Neuronal stem cell (in vitro differentiated cells): ENCODE measurements at regions not wholly inside any gene's neighbourhood (a gene's known extent, or its start where the extent isn't known, plus 50 kb on each side); places are given as distances from the start of the nearest gene placed in this dataset.

Experiments
- DNase-seq: peaks from one replicate; pipeline ENCODE4 v3.0.0-alpha.2; 2013; ENCODE audit warnings: low spot score
- H2AFZ ChIP-seq: one replicate; pipeline ENCODE4 v1.6.1; 2013; ENCODE audit warnings: mild to moderate bottlenecking, low read length, inconsistent platforms
- H2AK5ac ChIP-seq: 2 replicates; pipeline ENCODE4 v1.6.1; 2013; ENCODE audit warnings: low read depth, mild to moderate bottlenecking, inconsistent platforms, low read length, moderate library complexity, mixed read lengths
- H2BK120ac ChIP-seq: 2 replicates; pipeline ENCODE4 v1.6.1; 2013; ENCODE audit warnings: low read depth, mild to moderate bottlenecking, inconsistent platforms, low read length, moderate library complexity, mixed read lengths
- H2BK12ac ChIP-seq: one replicate; pipeline ENCODE4 v1.6.1; 2013; ENCODE audit warnings: low read length, inconsistent platforms
- H2BK15ac ChIP-seq: 2 replicates; pipeline ENCODE4 v1.6.1; 2013; ENCODE audit warnings: mild to moderate bottlenecking, low read length, inconsistent platforms, mixed read lengths
- H2BK5ac ChIP-seq: one replicate; pipeline ENCODE4 v1.6.1; 2013; ENCODE audit warnings: inconsistent platforms, mild to moderate bottlenecking, low read length, moderate library complexity
- H3K14ac ChIP-seq: one replicate; pipeline ENCODE4 v1.6.1; 2013; ENCODE audit warnings: low read length, inconsistent platforms
- H3K18ac ChIP-seq: 2 replicates; pipeline ENCODE4 v1.6.1; 2013; ENCODE audit warnings: low read length, inconsistent platforms
- H3K23ac ChIP-seq: 2 replicates; pipeline ENCODE4 v1.6.1; 2013; ENCODE audit warnings: low read depth, mild to moderate bottlenecking, mixed read lengths, low read length, inconsistent platforms; ENCODE audit not compliant: poor library complexity
- H3K27ac ChIP-seq: replicated peaks from 3 replicates; pipeline ENCODE4 v1.5.1; 2013; ENCODE audit warnings: low read length, inconsistent platforms
- H3K27me3 ChIP-seq, 3 experiments: 2 replicates each; pipeline ENCODE4 v1.6.1; 2013; ENCODE audit warnings: low read length in 3 of 3, mild to moderate bottlenecking in 2 of 3, inconsistent platforms in 1 of 3, low read depth in 1 of 3, mixed read lengths in 1 of 3, moderate library complexity in 1 of 3; ENCODE audit not compliant: control insufficient read depth in 3 of 3, insufficient read depth in 3 of 3
- H3K36me3 ChIP-seq, 2 donors: replicated peaks in 1 of 2; 2 replicates each; pipeline ENCODE4 v1.6.1; 2013; ENCODE audit warnings: low read length in 2 of 2; ENCODE audit not compliant: control insufficient read depth in 2 of 2, insufficient read depth in 2 of 2
- H3K4ac ChIP-seq: 2 replicates; pipeline ENCODE4 v1.6.1; 2013; ENCODE audit warnings: inconsistent platforms, mild to moderate bottlenecking, low read length, moderate library complexity
- H3K4me1 ChIP-seq, 2 donors: 1 replicate in 1 of 2; 2 replicates in 1 of 2; pipeline ENCODE4 v1.6.1; 2013; ENCODE audit warnings: low read length in 2 of 2, low read depth in 1 of 2; ENCODE audit not compliant: control insufficient read depth in 2 of 2, insufficient read depth in 1 of 2
- H3K4me2 ChIP-seq: one replicate; pipeline ENCODE4 v1.6.1; 2013; ENCODE audit warnings: mild to moderate bottlenecking, low read length, inconsistent platforms; ENCODE audit not compliant: insufficient read depth, poor library complexity, severe bottlenecking
- H3K4me3 ChIP-seq, 2 donors: 2 replicates each; pipeline ENCODE4 v1.5.1; 2013; ENCODE audit warnings: low read length in 2 of 2, mild to moderate bottlenecking in 2 of 2, inconsistent platforms in 1 of 2, moderate library complexity in 1 of 2
- H3K79me1 ChIP-seq: one replicate; pipeline ENCODE4 v1.6.1; 2013; ENCODE audit warnings: low read depth, mild to moderate bottlenecking, inconsistent platforms, low read length, moderate library complexity
- H3K9ac ChIP-seq: one replicate; pipeline ENCODE4 v1.6.1; 2013; ENCODE audit warnings: mild to moderate bottlenecking, low read depth, low read length, inconsistent platforms; ENCODE audit not compliant: poor library complexity
- H3K9me3 ChIP-seq, 2 donors: replicated peaks in 1 of 2; 2 replicates each; pipeline versions ENCODE3 to v1.6.1; 2013; ENCODE audit warnings: low read length in 2 of 2, mild to moderate bottlenecking in 2 of 2, inconsistent platforms in 1 of 2, low read depth in 1 of 2, mixed read lengths in 1 of 2, moderate library complexity in 1 of 2; ENCODE audit not compliant: control insufficient read depth in 2 of 2, insufficient read depth in 1 of 2
- H4K8ac ChIP-seq: one replicate; pipeline ENCODE4 v1.6.1; 2013; ENCODE audit warnings: low read depth, mild to moderate bottlenecking, inconsistent platforms, low read length, moderate library complexity
- H4K91ac ChIP-seq: one replicate; pipeline ENCODE4 v1.6.1; 2013; ENCODE audit warnings: low read length, low read depth, mild to moderate bottlenecking, inconsistent platforms; ENCODE audit not compliant: poor library complexity
- WGBS, 2 donors: extraction: QIAGEN DNeasy Blood & Tissue Kit; methylation state at CpG; one replicate each; pipeline ENCODE4 v1.1.7; 2013; ENCODE audit warnings: missing lambda C conversion rate in 2 of 2, mixed read lengths in 1 of 2; ENCODE audit not compliant: insufficient read length in 2 of 2, insufficient replicate concordance in 1 of 2; ENCODE audit errors: extremely low coverage in 2 of 2; 5-methylcytosine and 5-hydroxymethylcytosine counted together

DNA sequence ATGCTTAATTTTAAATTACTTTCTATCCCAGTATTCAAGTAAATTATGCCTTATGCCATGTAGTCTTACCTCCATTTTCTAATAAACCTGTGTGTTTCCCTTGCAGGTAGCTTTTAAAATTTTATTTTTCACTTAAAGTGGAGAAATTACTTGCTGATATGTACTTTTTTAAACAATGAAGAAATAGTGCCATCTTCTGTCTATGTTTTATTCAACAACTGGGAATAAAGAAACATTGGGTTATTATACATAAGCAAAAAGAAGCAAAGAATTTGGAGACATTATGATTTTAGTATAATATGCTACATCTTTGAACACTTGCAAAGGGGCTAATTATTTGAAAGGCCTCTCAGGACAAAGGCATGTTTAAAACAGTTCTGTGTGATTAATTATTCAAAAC lies 1912.9 kb downstream of the MRPL39 start:
- no peak for DNase-seq
- Histone ChIP-seq H2AK5ac (no peak overlapping the region), H3K23ac (no peak overlapping the region), H3K27me3 (no peaks in the 10 kb centered on the region), H3K79me1 (no peaks in the 10 kb centered on the region), H3K14ac (no peak overlapping the region), H2BK15ac (no peak overlapping the region), H2BK120ac (no peak overlapping the region), H3K4me2 (no peak overlapping the region), H3K9ac (no peak overlapping the region), H3K4me1 (no peaks in the 10 kb centered on the region), H4K8ac (no peak overlapping the region), H3K27ac (no peak overlapping the region), H2AFZ (no peak overlapping the region), H2BK12ac (no peak overlapping the region), H3K4me3 (no peak overlapping the region), H3K4ac (no peak overlapping the region), H2BK5ac (no peak overlapping the region), H4K91ac (no peak overlapping the region), H3K18ac (no peak overlapping the region), H3K36me3 (no peaks in the 10 kb centered on the region), H3K9me3 (no peaks in the 10 kb centered on the region)

DNA sequence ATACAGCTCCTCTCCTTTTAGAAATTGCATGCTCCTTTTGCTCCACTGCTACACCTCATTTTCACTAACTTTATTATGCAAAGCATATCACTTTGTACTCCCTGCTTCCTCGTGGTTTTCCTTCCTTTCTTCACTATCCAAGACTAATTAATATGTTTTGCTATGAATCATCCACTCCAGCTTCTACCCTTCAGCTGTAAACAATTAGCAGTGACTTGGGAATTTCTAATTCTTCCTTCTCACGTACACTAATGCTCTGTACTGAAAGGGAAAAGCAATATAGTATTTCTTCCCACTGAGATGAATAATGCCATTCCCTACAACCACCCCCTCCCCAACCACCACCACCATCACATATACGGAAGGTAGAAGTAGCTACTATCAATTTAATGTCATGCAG lies 1917.0 kb downstream of the MRPL39 start:
- H3K4me1 ChIP-seq = no peaks in the 10 kb centered on the region
- WGBS, 2 donors = no CpG with 5 or more reads among the region's 3 CpGs

DNA sequence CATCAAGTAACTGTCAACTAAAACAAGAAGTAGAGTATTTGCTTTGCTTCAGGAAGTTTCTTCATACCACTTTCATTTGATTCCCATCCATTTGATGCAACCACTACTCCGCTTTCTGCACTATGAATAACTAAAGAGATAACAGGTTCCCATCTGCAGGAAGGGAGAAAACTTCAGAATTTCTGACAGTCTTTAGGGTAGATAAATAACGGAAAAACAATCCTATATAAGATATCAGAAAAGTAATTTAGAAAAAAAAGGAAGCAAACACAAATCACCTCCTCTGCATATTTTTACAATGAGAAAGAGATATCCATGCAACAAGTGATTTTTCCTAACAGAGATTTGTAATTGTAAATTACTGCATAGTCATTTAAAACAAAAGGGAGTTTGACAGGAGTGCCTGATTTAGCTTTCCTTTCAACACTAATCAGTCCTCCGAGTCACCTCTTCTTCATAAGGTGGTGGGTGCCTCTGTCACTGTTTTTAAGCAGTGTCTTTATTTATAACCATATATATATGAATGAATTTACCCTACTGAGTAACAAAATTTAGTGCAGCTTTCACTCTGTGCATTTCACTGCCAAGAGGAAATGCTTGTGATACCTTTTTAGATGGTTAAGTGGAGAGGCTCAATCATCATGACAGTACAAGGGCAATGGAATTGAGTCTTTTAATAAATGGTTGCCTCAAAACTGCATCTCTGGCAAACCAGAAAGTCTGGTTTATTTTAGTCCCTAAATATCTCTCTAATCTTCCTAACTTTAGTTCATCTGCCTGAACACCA lies 1920.4 kb downstream of the MRPL39 start:
- H3K4me3 ChIP-seq = no peak overlapping the region
- no peak overlapping the region for H3K4ac ChIP-seq
- no peak overlapping the region for H2AK5ac ChIP-seq
- no peak overlapping the region for H3K18ac ChIP-seq
- no peak overlapping the region for H3K9ac ChIP-seq
- H3K9me3 ChIP-seq = no peaks in the 10 kb centered on the region
- no peak overlapping the region for H3K27ac ChIP-seq
- no peak overlapping the region for H4K8ac ChIP-seq
- no peak overlapping the region for H2AFZ ChIP-seq
- no peak for DNase-seq
- no peak overlapping the region for H2BK120ac ChIP-seq
- no peak overlapping the region for H2BK12ac ChIP-seq
- no peak overlapping the region for H3K4me2 ChIP-seq
- no peaks in the 10 kb centered on the region for H3K36me3 ChIP-seq
- H4K91ac ChIP-seq = no peak overlapping the region
- no CpG with 5 or more reads among the region's 3 CpGs for WGBS, 2 donors
- no peaks in the 10 kb centered on the region for H3K27me3 ChIP-seq
- H2BK15ac ChIP-seq = no peak overlapping the region
- no peak overlapping the region for H3K23ac ChIP-seq
- no peaks in the 10 kb centered on the region for H3K4me1 ChIP-seq
- no peak overlapping the region for H3K14ac ChIP-seq
- no peaks in the 10 kb centered on the region for H3K79me1 ChIP-seq
- H2BK5ac ChIP-seq = no peak overlapping the region

More for the DNA sequence above, 1917.0 kb downstream of the MRPL39 start:
- H3K4me2 ChIP-seq = no peak overlapping the region
- no peak overlapping the region for H2BK5ac ChIP-seq
- no peak overlapping the region for H3K4ac ChIP-seq
- H4K8ac ChIP-seq = no peak overlapping the region
- no peak overlapping the region for H2BK12ac ChIP-seq
- no peak for DNase-seq
- no peaks in the 10 kb centered on the region for H3K79me1 ChIP-seq
- H4K91ac ChIP-seq = no peak overlapping the region
- H3K27me3 ChIP-seq = no peaks in the 10 kb centered on the region
- H3K9me3 ChIP-seq = no peaks in the 10 kb centered on the region
- no peak overlapping the region for H3K9ac ChIP-seq
- H3K27ac ChIP-seq = no peak overlapping the region
- no peak overlapping the region for H3K18ac ChIP-seq
- H3K23ac ChIP-seq = no peak overlapping the region
- no peak overlapping the region for H2BK15ac ChIP-seq
- H2AK5ac ChIP-seq = no peak overlapping the region
- no peak overlapping the region for H2BK120ac ChIP-seq
- no peak overlapping the region for H3K14ac ChIP-seq
- H3K36me3 ChIP-seq = no peaks in the 10 kb centered on the region
- H3K4me3 ChIP-seq = no peak overlapping the region
- H2AFZ ChIP-seq = no peak overlapping the region

DNA sequence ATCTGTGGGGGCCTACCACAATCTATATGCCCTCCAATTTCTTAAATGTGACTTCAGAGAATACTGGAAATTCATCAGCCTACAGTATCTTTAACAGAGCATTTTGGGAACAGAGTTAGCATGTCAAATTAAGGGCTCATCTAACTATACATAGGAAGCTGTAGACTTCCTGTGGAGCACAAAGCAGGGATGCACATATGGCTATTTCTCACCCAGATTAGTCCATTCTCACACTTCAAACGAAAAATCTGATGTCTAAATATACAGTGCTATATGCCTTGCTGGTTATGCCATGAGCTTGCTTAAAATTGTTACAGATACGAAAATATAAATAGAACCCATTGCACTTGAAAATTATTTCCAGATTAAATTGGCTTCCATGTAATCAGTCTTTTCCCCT lies 1922.8 kb downstream of the MRPL39 start:
- Histone ChIP-seq H3K9me3 (no peaks in the 10 kb centered on the region), H2AFZ (no peak overlapping the region), H3K4me2 (no peak overlapping the region), H2BK120ac (no peak overlapping the region), H3K36me3 (no peaks in the 10 kb centered on the region), H3K18ac (no peak overlapping the region), H3K4ac (no peak overlapping the region), H3K4me3 (no peak overlapping the region), H2AK5ac (no peak overlapping the region), H2BK12ac (no peak overlapping the region), H3K27me3 (no peaks in the 10 kb centered on the region), H4K8ac (no peak overlapping the region), H3K14ac (no peak overlapping the region), H2BK15ac (no peak overlapping the region), H3K23ac (no peak overlapping the region), H3K4me1 (no peaks in the 10 kb centered on the region), H3K9ac (no peak overlapping the region), H2BK5ac (no peak overlapping the region), H4K91ac (no peak overlapping the region), H3K79me1 (no peaks in the 10 kb centered on the region), H3K27ac (no peak overlapping the region)
- DNase-seq = no peak
- WGBS, 2 donors = no CpG with 5 or more reads among the region's 2 CpGs
